Right lobe of liver (tissue), 6 donors: ENCODE measurements at regions not wholly inside any gene's neighbourhood (a gene's known extent, or its start where the extent isn't known, plus 50 kb on each side); places are given as distances from the start of the nearest gene placed in this dataset.

Experiments used
- ATAC-seq, 4 donors: fragments of 200-7000 bp; cut with Tn5 transposase; one replicate each; pipeline ENCODE4 v1.9.1; 2020; ENCODE audit warnings: mild to moderate bottlenecking in 4 of 4, moderate library complexity in 4 of 4
- DNase-seq, 3 donors: peaks; one replicate each; pipeline ENCODE4 v3.0.0-alpha.2; 2020
- H3K27ac ChIP-seq, 3 donors: fragments of 200-600 bp; one replicate each; pipeline ENCODE4 v1.8.0; 2022
- H3K27me3 ChIP-seq, 2 donors: fragments of 200-600 bp; one replicate each; pipeline ENCODE4 v1.8.0; 2022
- H3K36me3 ChIP-seq, 4 donors: fragments of 200-600 bp; sonication (generic) in 1 of 4; one replicate each; pipeline versions ENCODE4 v1.5.1 to v1.8.0; 2017 to 2022; ENCODE audit warnings: control low read depth in 1 of 4
- H3K4me1 ChIP-seq, 4 donors: fragments of 200-600 bp; sonication (generic) in 1 of 4; one replicate each; pipeline versions ENCODE4 v1.5.1 to v1.8.0; 2017 to 2022; ENCODE audit warnings: control low read depth in 1 of 4
- H3K4me3 ChIP-seq, 3 donors: fragments of 200-600 bp; one replicate each; pipeline ENCODE4 v1.8.0; 2022
- H3K9me3 ChIP-seq, 4 donors: fragments of 200-600 bp; sonication (generic) in 1 of 4; one replicate each; pipeline versions ENCODE4 v1.5.1 to v1.8.0; 2017 to 2022; ENCODE audit warnings: control low read depth in 1 of 4
- CTCF ChIP-seq, 4 donors: fragments of 200-600 bp in 3 of 4; fragments of 450-650 bp in 1 of 4; IDR thresholded peaks; one replicate each; pipeline versions ENCODE4 v1.5.1 to v1.8.0; 2016 to 2022; ENCODE audit warnings: antibody characterized with exemption in 4 of 4, mild to moderate bottlenecking in 2 of 4
- POLR2A ChIP-seq: fragments of 450-650 bp; IDR thresholded peaks from one replicate; pipeline ENCODE4 v1.6.1; 2017; ENCODE audit warnings: antibody characterized with exemption, mild to moderate bottlenecking
- WGBS: methylation state at CpG from one replicate; pipeline ENCODE4 v1.1.6; 2018; ENCODE audit warnings: low coverage, low lambda C conversion rate; ENCODE audit not compliant: insufficient coverage; ENCODE audit errors: missing lambda C conversion rate; 5-methylcytosine and 5-hydroxymethylcytosine counted together
- intact Hi-C, 2 donors: fragments of 100-400 bp; cut with DNase I; formaldehyde crosslinking; loops; one replicate each; pipeline versions ENCODE4 v1.11.2 to v1.14.1; 2022
- donor health status: DM: no; HTN: yes; CAD: no.
- donor health status: DM: no; HTN: no; CAD: no.
- donor health status: DM: no; HTN: no; CAD: no.
- donor health status: DM: no; HTN: yes; CAD: no.
- donor health status: DM: no; HTN: yes; CAD: no.

- no peaks in the 10 kb centered on the region for H3K36me3 ChIP-seq
- ATAC-seq (no peak), DNase-seq (no peak)
- 41% methylated on average over 1 of the region's 1 CpG for WGBS
- TF ChIP-seq POLR2A (no peak), CTCF (IDR thresholded peaks at IDR 0.05) (no peak)
- intact Hi-C loops: no loop called here
- no peak overlapping the region for H3K27ac ChIP-seq
- H3K9me3 ChIP-seq: no peaks in the 10 kb centered on the region
- H3K4me3 ChIP-seq: no peak overlapping the region
- H3K27me3 ChIP-seq: no peaks in the 10 kb centered on the region
- H3K4me1 ChIP-seq: no peaks in the 10 kb centered on the region
Measured at GRCh38 chr1:221925947-221926346, 184.1 kb upstream of the DUSP10 start.

- Histone ChIP-seq H3K27me3 (no peaks in the 10 kb centered on the region), H3K9me3 (no peaks in the 10 kb centered on the region), H3K27ac (no peak overlapping the region), H3K4me1 (no peaks in the 10 kb centered on the region), H3K36me3 (no peaks in the 10 kb centered on the region), H3K4me3 (no peak overlapping the region)
- 85% methylated on average over 5 of the region's 8 CpGs for WGBS
- DNase-seq (no peak), ATAC-seq (no peak)
- TF ChIP-seq CTCF (IDR thresholded peaks at IDR 0.05) (no peak), POLR2A (no peak)
- intact Hi-C loops: no loop called here
Measured at GRCh38 chr1:221923929-221924598, 182.2 kb upstream of the DUSP10 start.

GRCh38 chr1:221921936-221922335 lies 180.0 kb upstream of the DUSP10 start:
- intact Hi-C loops: no loop called here
- WGBS: 100% methylated on average over 1 of the region's 2 CpGs
- TF ChIP-seq CTCF (IDR thresholded peaks at IDR 0.05): no peak
- TF ChIP-seq POLR2A: no peak

GRCh38 chr1:221919743-221920142 lies 177.9 kb upstream of the DUSP10 start:
- TF ChIP-seq CTCF (IDR thresholded peaks at IDR 0.05) (no peak), POLR2A (no peak)
- intact Hi-C loops: no loop called here
- 84% methylated on average over 2 of the region's 2 CpGs for WGBS
- Histone ChIP-seq H3K36me3 (no peaks in the 10 kb centered on the region), H3K4me1 (no peaks in the 10 kb centered on the region), H3K4me3 (no peak overlapping the region), H3K27ac (no peak overlapping the region), H3K27me3 (no peaks in the 10 kb centered on the region), H3K9me3 (no peaks in the 10 kb centered on the region)
- DNase-seq (no peak), ATAC-seq (no peak)

More at GRCh38 chr1:221921936-221922335, 180.0 kb upstream of the DUSP10 start:
- Histone ChIP-seq H3K4me1 (no peaks in the 10 kb centered on the region), H3K9me3 (no peaks in the 10 kb centered on the region), H3K4me3 (no peak overlapping the region), H3K27ac (no peak overlapping the region), H3K27me3 (no peaks in the 10 kb centered on the region), H3K36me3 (no peaks in the 10 kb centered on the region)
- DNase-seq: no peak
- ATAC-seq: no peak
